Panc1 (cell line): ENCODE measurements at regions not wholly inside any gene's neighbourhood (a gene's known extent, or its start where the extent isn't known, plus 50 kb on each side); places are given as distances from the start of the nearest gene placed in this dataset.

Source experiments
- ATAC-seq: fragments of 200-7000 bp; cut with Tn5 transposase; 2 replicates; pipeline ENCODE4 v1.9.1; 2020; ENCODE audit warnings: mild to moderate bottlenecking, moderate library complexity
- BruUV-seq: library from RNA; stranded (reverse); fragments of 400-500 nt; replicated peaks from 2 replicates; lab custom pipeline; 2021; lab: Mats Ljungman, UMichigan
- CTCF ChIA-PET: fragments of 300-600 bp; sonication (Branson Sonifier 250); formaldehyde crosslinking; loops from one replicate; lab custom pipeline; 2022; ENCODE audit warnings: antibody characterized with exemption; lab: Charles Lee
- POLR2A ChIA-PET: fragments of 300-600 bp; sonication (Branson Sonifier 250); formaldehyde crosslinking; loops from one replicate; lab custom pipeline; 2022; ENCODE audit warnings: antibody characterized with exemption; lab: Charles Lee
- DNase-seq: peaks from one replicate; pipeline ENCODE4 v3.0.0-alpha.2; 2010; ENCODE audit warnings: low read depth, low spot score
- H3K27ac ChIP-seq: 2 replicates; pipeline ENCODE4 v1.5.1; 2011; ENCODE audit warnings: mild to moderate bottlenecking, low read length, inconsistent platforms
- H3K27me3 ChIP-seq: fragments of 200-500 bp; sonication (Bioruptor generic); 2 replicates; pipeline ENCODE4 v1.6.0; 2014; ENCODE audit warnings: low read length, inconsistent platforms; ENCODE audit not compliant: control insufficient read depth, insufficient read depth
- H3K36me3 ChIP-seq: fragments of 200-500 bp; sonication (Bioruptor generic); 2 replicates; pipeline ENCODE4 v1.5.1; 2014; ENCODE audit warnings: inconsistent platforms, mild to moderate bottlenecking, low read length, moderate library complexity; ENCODE audit not compliant: control insufficient read depth, insufficient read depth
- H3K4me1 ChIP-seq: 2 replicates; pipeline ENCODE4 v1.5.1; 2011; ENCODE audit warnings: inconsistent platforms, mild to moderate bottlenecking, low read length, moderate library complexity; ENCODE audit not compliant: control insufficient read depth, insufficient read depth
- H3K4me3 ChIP-seq, 2 experiments: 2 replicates each; pipeline ENCODE4 v1.5.1; 2011 to 2012; ENCODE audit warnings: low read depth in 2 of 2, low read length in 2 of 2, mild to moderate bottlenecking in 2 of 2, inconsistent platforms in 1 of 2, moderate library complexity in 1 of 2
- H3K9me3 ChIP-seq: fragments of 200-500 bp; sonication (Bioruptor generic); 2 replicates; pipeline ENCODE4 v1.5.1; 2014; ENCODE audit warnings: low read depth, mild to moderate bottlenecking, inconsistent platforms, low read length, moderate library complexity; ENCODE audit not compliant: control insufficient read depth, insufficient read depth
- POLR2AphosphoS5 ChIP-seq: IDR thresholded peaks from 2 replicates; pipeline ENCODE4 v1.6.1; 2012; ENCODE audit warnings: mild to moderate bottlenecking, low read depth, low read length, moderate library complexity
- SIN3A ChIP-seq: IDR thresholded peaks from 2 replicates; pipeline ENCODE4 v1.6.1; 2012; ENCODE audit warnings: low read depth, mild to moderate bottlenecking, low read length, moderate library complexity, borderline replicate concordance; ENCODE audit not compliant: insufficient read depth
- TCF7L2 ChIP-seq: IDR thresholded peaks from 2 replicates; pipeline ENCODE4 v1.6.1; 2011; ENCODE audit warnings: mild to moderate bottlenecking, low read depth, low read length, inconsistent platforms
- in situ Hi-C: cut with HindIII; loops from 2 replicates; pipeline ENCODE4 v1.10.0; 2016; ENCODE audit warnings: low sequenced_read_pairs, low pct_unique_long_range_greater_than_20kb
- intact Hi-C: fragments of 100-400 bp; cut with micrococcal nuclease; formaldehyde crosslinking; loops from one replicate; pipeline ENCODE4 v1.10.0; 2022; ENCODE audit not compliant: unreplicated experiment
- TF ChIP-seq, protein P1 (sequence below), 2 experiments: IDR thresholded peaks; 2 replicates each; pipeline ENCODE4 v1.6.1; 2011 to 2012; ENCODE audit warnings: low read depth in 2 of 2, control low read depth in 1 of 2, low read length in 1 of 2, mild to moderate bottlenecking in 1 of 2, moderate library complexity in 1 of 2; ENCODE audit not compliant: insufficient read depth in 1 of 2
- TF ChIP-seq, protein P2 (sequence below): fragments of 450-650 bp; IDR thresholded peaks from 2 replicates; pipeline ENCODE4 v1.5.1; 2017; ENCODE audit warnings: mild to moderate bottlenecking

DNA sequence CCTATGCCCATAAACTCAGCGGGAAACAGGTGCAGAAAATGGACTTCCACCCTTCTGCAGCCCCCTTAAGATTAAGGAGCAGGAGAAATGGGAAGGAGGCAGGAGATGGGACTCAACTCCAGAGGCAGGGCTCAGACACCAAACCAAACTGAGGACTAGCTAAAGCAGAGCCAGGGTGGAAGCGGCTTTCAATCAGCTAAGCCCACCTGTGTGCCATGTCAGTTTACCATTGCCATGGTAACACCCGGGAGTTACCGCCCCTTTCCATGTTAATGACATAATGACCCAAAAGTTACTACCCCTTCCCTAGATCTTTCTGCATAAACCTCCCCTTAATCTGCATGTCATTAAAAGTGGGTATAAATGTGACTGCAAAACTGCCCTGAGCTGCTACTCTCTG lies 653.5 kb downstream of the PTPRU start:
- no peak for DNase-seq
- no TSS peak for BruUV-seq
- intact Hi-C loops = no loop called here

DNA sequence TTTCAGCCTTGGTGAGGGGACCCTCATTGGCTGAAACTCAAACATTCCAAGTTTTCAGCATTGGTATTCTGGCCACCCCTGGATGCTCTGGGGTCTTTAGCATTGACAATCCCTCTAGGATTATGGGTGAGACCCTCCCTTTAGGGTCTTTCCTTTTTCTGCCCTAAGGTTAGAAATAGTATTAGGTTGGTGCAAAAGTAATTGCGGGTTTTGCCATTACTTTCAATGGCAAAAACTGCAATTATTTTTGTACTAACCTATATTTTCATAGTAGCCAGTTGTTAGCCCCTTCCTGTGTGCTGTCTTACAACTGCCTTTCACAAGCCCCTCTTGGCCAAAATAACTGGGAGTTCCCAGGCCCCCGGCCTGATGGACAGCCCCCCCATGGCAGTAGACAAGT lies 648.4 kb downstream of the PTPRU start:
- no TSS peak for BruUV-seq
- Histone ChIP-seq H3K27me3 (no peaks in the 10 kb centered on the region), H3K4me1 (no peaks in the 10 kb centered on the region), H3K27ac (no peak overlapping the region), H3K9me3 (no peaks in the 10 kb centered on the region), H3K36me3 (no peaks in the 10 kb centered on the region), H3K4me3 (no peak overlapping the region)
- intact Hi-C loops (no loop called here), in situ Hi-C loops (no loop called here)
- POLR2A ChIA-PET = no interaction called here
- TF ChIP-seq, protein P1, sequence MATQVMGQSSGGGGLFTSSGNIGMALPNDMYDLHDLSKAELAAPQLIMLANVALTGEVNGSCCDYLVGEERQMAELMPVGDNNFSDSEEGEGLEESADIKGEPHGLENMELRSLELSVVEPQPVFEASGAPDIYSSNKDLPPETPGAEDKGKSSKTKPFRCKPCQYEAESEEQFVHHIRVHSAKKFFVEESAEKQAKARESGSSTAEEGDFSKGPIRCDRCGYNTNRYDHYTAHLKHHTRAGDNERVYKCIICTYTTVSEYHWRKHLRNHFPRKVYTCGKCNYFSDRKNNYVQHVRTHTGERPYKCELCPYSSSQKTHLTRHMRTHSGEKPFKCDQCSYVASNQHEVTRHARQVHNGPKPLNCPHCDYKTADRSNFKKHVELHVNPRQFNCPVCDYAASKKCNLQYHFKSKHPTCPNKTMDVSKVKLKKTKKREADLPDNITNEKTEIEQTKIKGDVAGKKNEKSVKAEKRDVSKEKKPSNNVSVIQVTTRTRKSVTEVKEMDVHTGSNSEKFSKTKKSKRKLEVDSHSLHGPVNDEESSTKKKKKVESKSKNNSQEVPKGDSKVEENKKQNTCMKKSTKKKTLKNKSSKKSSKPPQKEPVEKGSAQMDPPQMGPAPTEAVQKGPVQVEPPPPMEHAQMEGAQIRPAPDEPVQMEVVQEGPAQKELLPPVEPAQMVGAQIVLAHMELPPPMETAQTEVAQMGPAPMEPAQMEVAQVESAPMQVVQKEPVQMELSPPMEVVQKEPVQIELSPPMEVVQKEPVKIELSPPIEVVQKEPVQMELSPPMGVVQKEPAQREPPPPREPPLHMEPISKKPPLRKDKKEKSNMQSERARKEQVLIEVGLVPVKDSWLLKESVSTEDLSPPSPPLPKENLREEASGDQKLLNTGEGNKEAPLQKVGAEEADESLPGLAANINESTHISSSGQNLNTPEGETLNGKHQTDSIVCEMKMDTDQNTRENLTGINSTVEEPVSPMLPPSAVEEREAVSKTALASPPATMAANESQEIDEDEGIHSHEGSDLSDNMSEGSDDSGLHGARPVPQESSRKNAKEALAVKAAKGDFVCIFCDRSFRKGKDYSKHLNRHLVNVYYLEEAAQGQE (IDR thresholded peaks at IDR 0.05; ENCODE audit: insufficient read depth in 1 of 2, low read depth in 2 of 2, low read length in 1 of 2) = no peak
- TF ChIP-seq, protein P2, sequence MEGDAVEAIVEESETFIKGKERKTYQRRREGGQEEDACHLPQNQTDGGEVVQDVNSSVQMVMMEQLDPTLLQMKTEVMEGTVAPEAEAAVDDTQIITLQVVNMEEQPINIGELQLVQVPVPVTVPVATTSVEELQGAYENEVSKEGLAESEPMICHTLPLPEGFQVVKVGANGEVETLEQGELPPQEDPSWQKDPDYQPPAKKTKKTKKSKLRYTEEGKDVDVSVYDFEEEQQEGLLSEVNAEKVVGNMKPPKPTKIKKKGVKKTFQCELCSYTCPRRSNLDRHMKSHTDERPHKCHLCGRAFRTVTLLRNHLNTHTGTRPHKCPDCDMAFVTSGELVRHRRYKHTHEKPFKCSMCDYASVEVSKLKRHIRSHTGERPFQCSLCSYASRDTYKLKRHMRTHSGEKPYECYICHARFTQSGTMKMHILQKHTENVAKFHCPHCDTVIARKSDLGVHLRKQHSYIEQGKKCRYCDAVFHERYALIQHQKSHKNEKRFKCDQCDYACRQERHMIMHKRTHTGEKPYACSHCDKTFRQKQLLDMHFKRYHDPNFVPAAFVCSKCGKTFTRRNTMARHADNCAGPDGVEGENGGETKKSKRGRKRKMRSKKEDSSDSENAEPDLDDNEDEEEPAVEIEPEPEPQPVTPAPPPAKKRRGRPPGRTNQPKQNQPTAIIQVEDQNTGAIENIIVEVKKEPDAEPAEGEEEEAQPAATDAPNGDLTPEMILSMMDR = no peak
- TF ChIP-seq POLR2AphosphoS5 (no peak), TCF7L2 (no peak), SIN3A (no peak)
- CTCF ChIA-PET = no interaction called here
- DNase-seq = no peak
- ATAC-seq = no peak

More for the DNA sequence above, 653.5 kb downstream of the PTPRU start:
- no peaks in the 10 kb centered on the region for H3K9me3 ChIP-seq
- no peak for ATAC-seq
- in situ Hi-C loops = no loop called here
- H3K27me3 ChIP-seq = peaks cover 2% of the 10 kb centered on the region; the same call in 1 of the 2 replicates
- ChIA-PET CTCF (no interaction called here), POLR2A (no interaction called here)
- no peaks in the 10 kb centered on the region for H3K4me1 ChIP-seq
- H3K36me3 ChIP-seq = no peaks in the 10 kb centered on the region
- no peak overlapping the region for H3K27ac ChIP-seq
- H3K4me3 ChIP-seq = no peak overlapping the region
- TF ChIP-seq SIN3A (no peak), TCF7L2 (no peak), POLR2AphosphoS5 (no peak)
- TF ChIP-seq, protein P2 = no peak
- TF ChIP-seq, protein P1 (IDR thresholded peaks at IDR 0.05; ENCODE audit: insufficient read depth in 1 of 2, low read depth in 2 of 2, low read length in 1 of 2) = no peak
